OCI-LY3 (cell line): ENCODE measurements at regions not wholly inside any gene's neighbourhood (a gene's known extent, or its start where the extent isn't known, plus 50 kb on each side); places are given as distances from the start of the nearest gene placed in this dataset.
"Not testable (repeated sequence)": the region's sequence is repeated elsewhere in the genome, so short reads cannot be mapped to it uniquely, and the experiment has no call there.

ENCODE experiments used
- EZH2phosphoT487 ChIP-seq: fragments of 200-600 bp; shearing (Covaris generic); IDR thresholded peaks from 2 replicates; pipeline ENCODE4 v1.6.1; 2018; ENCODE audit warnings: antibody characterized with exemption, mixed run types, low read depth
- TF ChIP-seq, protein P1 (sequence below): fragments of 200-600, 300-600 bp; sonication (generic); IDR thresholded peaks from 2 replicates; pipeline ENCODE4 v1.5.1; 2014; ENCODE audit warnings: antibody characterized with exemption, low read length, low read depth

DNA sequence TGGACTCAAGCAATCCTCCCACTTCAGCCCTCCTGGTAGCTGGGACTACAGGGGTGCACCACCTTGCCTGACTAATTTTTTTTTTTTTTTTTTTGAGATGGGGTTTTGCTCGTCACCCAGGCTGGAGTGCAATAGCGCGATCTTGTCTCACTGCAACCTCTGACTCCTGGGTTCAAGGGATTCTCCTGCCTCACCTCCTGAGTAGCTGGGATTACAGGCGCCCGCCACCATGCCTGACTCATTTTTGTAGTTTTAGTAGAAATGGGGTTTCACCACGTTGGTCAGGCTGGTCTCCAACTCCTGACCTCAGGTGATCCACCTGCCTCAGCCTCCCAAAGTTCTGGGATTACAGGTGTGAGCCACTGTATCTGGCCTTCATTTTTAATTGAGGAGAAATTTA lies 141.0 kb upstream of the SALL4 start:
- TF ChIP-seq, protein P1, sequence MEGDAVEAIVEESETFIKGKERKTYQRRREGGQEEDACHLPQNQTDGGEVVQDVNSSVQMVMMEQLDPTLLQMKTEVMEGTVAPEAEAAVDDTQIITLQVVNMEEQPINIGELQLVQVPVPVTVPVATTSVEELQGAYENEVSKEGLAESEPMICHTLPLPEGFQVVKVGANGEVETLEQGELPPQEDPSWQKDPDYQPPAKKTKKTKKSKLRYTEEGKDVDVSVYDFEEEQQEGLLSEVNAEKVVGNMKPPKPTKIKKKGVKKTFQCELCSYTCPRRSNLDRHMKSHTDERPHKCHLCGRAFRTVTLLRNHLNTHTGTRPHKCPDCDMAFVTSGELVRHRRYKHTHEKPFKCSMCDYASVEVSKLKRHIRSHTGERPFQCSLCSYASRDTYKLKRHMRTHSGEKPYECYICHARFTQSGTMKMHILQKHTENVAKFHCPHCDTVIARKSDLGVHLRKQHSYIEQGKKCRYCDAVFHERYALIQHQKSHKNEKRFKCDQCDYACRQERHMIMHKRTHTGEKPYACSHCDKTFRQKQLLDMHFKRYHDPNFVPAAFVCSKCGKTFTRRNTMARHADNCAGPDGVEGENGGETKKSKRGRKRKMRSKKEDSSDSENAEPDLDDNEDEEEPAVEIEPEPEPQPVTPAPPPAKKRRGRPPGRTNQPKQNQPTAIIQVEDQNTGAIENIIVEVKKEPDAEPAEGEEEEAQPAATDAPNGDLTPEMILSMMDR = not testable (repeated sequence)
- not testable (repeated sequence) for TF ChIP-seq EZH2phosphoT487
